PFSK-1 (cell line): ENCODE measurements at regions not wholly inside any gene's neighbourhood (a gene's known extent, or its start where the extent isn't known, plus 50 kb on each side); places are given as distances from the start of the nearest gene placed in this dataset.

Experiments used
- FOXP2 ChIP-seq: optimal IDR thresholded peaks from 2 replicates; pipeline ENCODE3; 2011; ENCODE audit warnings: borderline replicate concordance, control low read depth, inconsistent platforms; ENCODE audit not compliant: insufficient read depth; ENCODE audit errors: extremely low read length, extremely low read depth
- POLR2AphosphoS5 ChIP-seq: IDR thresholded peaks from 2 replicates; pipeline ENCODE4 v1.6.1; 2012; ENCODE audit warnings: low read depth, mild to moderate bottlenecking, control low read depth, low read length, moderate library complexity
- SIN3A ChIP-seq: IDR thresholded peaks from 2 replicates; pipeline ENCODE4 v1.6.1; 2012; ENCODE audit warnings: mild to moderate bottlenecking, low read length, moderate library complexity, borderline replicate concordance; ENCODE audit not compliant: insufficient read depth
- TAF1 ChIP-seq: IDR thresholded peaks from 2 replicates; pipeline ENCODE4 v1.6.1; 2012; ENCODE audit warnings: low read length, control low read depth, borderline replicate concordance; ENCODE audit not compliant: insufficient read depth
- TF ChIP-seq, protein P1 (sequence below), 2 experiments: IDR thresholded peaks; 2 replicates each; pipeline versions ENCODE4 v1.6.1 to v1.8.0; 2011 to 2012; ENCODE audit warnings: low read depth in 2 of 2, low read length in 2 of 2, control low read depth in 1 of 2, inconsistent platforms in 1 of 2, mild to moderate bottlenecking in 1 of 2, moderate library complexity in 1 of 2; ENCODE audit not compliant: insufficient read depth in 1 of 2

DNA sequence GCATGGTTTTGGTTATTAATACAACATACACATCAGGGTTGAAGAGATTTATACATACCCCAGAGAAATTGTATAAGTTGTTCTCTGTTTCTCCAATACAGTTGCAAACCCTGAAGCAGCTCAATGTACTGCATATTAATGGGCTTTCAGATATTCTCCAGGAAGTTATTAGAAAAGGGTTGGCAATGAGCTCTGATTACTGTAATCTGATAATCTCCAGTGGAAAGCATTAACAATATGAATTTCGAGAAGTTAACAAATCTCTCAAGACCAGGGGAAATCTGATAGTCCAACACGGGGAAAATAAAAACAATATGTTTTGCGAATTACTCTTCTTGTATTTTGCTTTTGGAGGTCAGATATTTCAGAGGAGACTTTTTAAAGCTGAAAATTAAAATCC, 950.1 kb downstream of the TBL1XR1 start:
- TF ChIP-seq FOXP2 (no peak), POLR2AphosphoS5 (no peak), TAF1 (no peak), SIN3A (no peak)
- TF ChIP-seq, protein P1, sequence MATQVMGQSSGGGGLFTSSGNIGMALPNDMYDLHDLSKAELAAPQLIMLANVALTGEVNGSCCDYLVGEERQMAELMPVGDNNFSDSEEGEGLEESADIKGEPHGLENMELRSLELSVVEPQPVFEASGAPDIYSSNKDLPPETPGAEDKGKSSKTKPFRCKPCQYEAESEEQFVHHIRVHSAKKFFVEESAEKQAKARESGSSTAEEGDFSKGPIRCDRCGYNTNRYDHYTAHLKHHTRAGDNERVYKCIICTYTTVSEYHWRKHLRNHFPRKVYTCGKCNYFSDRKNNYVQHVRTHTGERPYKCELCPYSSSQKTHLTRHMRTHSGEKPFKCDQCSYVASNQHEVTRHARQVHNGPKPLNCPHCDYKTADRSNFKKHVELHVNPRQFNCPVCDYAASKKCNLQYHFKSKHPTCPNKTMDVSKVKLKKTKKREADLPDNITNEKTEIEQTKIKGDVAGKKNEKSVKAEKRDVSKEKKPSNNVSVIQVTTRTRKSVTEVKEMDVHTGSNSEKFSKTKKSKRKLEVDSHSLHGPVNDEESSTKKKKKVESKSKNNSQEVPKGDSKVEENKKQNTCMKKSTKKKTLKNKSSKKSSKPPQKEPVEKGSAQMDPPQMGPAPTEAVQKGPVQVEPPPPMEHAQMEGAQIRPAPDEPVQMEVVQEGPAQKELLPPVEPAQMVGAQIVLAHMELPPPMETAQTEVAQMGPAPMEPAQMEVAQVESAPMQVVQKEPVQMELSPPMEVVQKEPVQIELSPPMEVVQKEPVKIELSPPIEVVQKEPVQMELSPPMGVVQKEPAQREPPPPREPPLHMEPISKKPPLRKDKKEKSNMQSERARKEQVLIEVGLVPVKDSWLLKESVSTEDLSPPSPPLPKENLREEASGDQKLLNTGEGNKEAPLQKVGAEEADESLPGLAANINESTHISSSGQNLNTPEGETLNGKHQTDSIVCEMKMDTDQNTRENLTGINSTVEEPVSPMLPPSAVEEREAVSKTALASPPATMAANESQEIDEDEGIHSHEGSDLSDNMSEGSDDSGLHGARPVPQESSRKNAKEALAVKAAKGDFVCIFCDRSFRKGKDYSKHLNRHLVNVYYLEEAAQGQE (IDR thresholded peaks at IDR 0.05; ENCODE audit: insufficient read depth in 1 of 2, low read depth in 2 of 2, low read length in 2 of 2), result no peak

DNA sequence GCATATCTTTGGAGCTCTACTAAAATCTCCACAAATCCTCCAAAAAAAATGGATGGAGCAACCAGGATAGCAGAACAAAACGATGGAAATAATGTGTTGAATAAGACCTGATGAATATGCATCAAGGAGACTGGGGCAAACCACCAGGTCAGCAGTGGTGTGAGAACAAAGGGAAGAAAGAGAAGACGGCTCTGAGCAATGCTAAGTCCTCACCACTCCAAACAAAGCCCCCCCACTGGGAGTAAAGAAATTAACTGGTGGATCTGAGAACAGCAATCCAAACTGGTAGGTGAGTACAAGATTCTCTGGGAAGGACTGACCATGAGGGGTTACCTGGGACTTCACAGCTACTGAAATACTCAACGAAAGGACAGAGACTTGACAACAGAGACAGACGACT, 977.3 kb downstream of the TBL1XR1 start:
- TF ChIP-seq, protein P1 (IDR thresholded peaks at IDR 0.05; ENCODE audit: insufficient read depth in 1 of 2, low read depth in 2 of 2, low read length in 2 of 2), result no peak
- TF ChIP-seq TAF1 (no peak), POLR2AphosphoS5 (no peak), SIN3A (no peak), FOXP2 (no peak)

DNA sequence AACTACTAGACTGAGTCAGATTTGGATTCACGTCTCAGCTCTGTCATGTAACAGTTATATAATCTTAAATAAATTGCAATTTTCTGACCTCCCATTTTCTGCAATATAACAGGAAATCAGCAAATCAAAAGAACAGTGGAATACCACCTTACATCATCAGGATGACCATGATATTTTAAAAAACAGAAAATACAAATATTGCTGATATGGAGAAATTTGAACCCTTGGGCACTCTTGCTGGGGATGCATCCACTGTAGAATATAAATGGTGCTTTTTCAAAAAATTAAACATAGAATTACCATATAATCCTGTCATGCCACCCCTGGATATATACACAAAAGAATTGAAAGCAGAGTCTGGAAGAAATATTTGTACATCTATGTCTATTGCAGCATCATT, 982.5 kb downstream of the TBL1XR1 start:
- TF ChIP-seq, protein P1 (IDR thresholded peaks at IDR 0.05; ENCODE audit: insufficient read depth in 1 of 2, low read depth in 2 of 2, low read length in 2 of 2), result no peak
- TF ChIP-seq FOXP2 (no peak), TAF1 (no peak), POLR2AphosphoS5 (no peak), SIN3A (no peak)

DNA sequence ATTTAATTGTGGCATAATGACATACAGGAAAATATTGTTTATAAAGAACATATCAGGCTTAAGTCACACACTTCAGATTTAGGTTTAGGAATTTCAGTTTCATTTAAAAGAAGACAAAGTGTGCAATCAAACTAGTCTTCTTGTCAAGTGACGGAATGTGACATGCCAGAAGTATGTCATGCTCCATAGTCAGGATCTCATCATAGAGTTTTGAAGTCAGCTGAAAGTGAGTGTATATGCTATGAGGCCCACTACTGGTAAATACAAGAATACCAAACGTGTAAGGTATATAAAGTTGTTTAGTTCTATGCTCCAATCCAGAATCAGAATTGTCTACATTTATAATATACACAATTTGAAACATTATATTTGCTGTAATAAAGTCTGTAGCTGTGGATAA, 988.4 kb downstream of the TBL1XR1 start:
- no peak for TF ChIP-seq SIN3A

DNA sequence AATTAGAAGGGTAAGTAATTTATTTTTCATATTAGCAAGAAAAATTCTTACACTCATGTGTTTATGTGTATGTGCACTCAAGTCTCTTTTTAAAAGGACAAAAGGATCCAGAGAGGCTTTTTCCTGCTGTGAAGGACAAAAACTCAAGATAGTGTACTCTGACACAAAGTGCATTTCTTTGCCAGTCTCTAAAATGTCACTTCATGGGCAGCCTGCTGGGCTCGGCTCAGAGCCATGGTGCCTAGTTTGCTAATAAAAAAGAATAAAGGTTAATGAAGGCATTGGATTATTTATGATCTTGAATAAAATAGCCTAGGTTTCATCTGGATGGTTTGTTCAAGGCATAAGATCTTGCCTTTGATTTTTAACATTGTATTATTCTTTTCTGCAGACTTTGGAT, 989.0 kb downstream of the TBL1XR1 start:
- TF ChIP-seq FOXP2, result no peak
- no peak for TF ChIP-seq POLR2AphosphoS5
- no peak for TF ChIP-seq TAF1
- TF ChIP-seq, protein P1 (IDR thresholded peaks at IDR 0.05; ENCODE audit: insufficient read depth in 1 of 2, low read depth in 2 of 2, low read length in 2 of 2), result no peak
